KOPT-K1 (cell line): ENCODE measurements at regions not wholly inside any gene's neighbourhood (a gene's known extent, or its start where the extent isn't known, plus 50 kb on each side); places are given as distances from the start of the nearest gene placed in this dataset.

ENCODE experiments used
- H3K27ac ChIP-seq: fragments of 200-600 bp; sonication (generic); 2 replicates; pipeline ENCODE4 v1.5.1; 2016; ENCODE audit warnings: antibody characterized with exemption, mild to moderate bottlenecking, low read depth, low read length; ENCODE audit not compliant: poor library complexity, severe bottlenecking
- H3K36me3 ChIP-seq: fragments of 200-600 bp; sonication (generic); 2 replicates; pipeline ENCODE4 v1.5.1; 2017; ENCODE audit warnings: antibody characterized with exemption, mild to moderate bottlenecking, low read length, moderate library complexity; ENCODE audit not compliant: insufficient read depth
- H3K9me3 ChIP-seq: fragments of 200-600 bp; sonication (generic); 2 replicates; pipeline ENCODE4 v1.5.1; 2017; ENCODE audit warnings: antibody characterized with exemption, low read length, mild to moderate bottlenecking; ENCODE audit not compliant: insufficient read depth, poor library complexity, severe bottlenecking

GRCh38 chr18:78123926-78124797 lies 855.5 kb upstream of the SALL3 start:
- H3K9me3 ChIP-seq = peaks cover 9% of the 10 kb centered on the region
- no peak overlapping the region for H3K27ac ChIP-seq
- no peaks in the 10 kb centered on the region for H3K36me3 ChIP-seq

GRCh38 chr18:78125206-78125896 lies 854.3 kb upstream of the SALL3 start:
- Histone ChIP-seq H3K9me3 (peaks cover 9% of the 10 kb centered on the region), H3K27ac (no peak overlapping the region), H3K36me3 (no peaks in the 10 kb centered on the region)

- H3K9me3 ChIP-seq = peaks cover 9% of the 10 kb centered on the region
- H3K36me3 ChIP-seq = no peaks in the 10 kb centered on the region
Measured at GRCh38 chr18:78126106-78126505, 853.5 kb upstream of the SALL3 start.

GRCh38 chr18:78126536-78126935 lies 853.1 kb upstream of the SALL3 start:
- Histone ChIP-seq H3K9me3 (peaks cover 9% of the 10 kb centered on the region), H3K27ac (no peak overlapping the region), H3K36me3 (no peaks in the 10 kb centered on the region)

More at GRCh38 chr18:78126106-78126505, 853.5 kb upstream of the SALL3 start:
- H3K27ac ChIP-seq = no peak overlapping the region

- Histone ChIP-seq H3K9me3 (peaks cover 9% of the 10 kb centered on the region), H3K27ac (no peak overlapping the region), H3K36me3 (no peaks in the 10 kb centered on the region)
Measured at GRCh38 chr18:78127041-78127440, 852.6 kb upstream of the SALL3 start.

GRCh38 chr18:78128004-78128403 lies 851.6 kb upstream of the SALL3 start:
- peaks cover 9% of the 10 kb centered on the region for H3K9me3 ChIP-seq
- no peaks in the 10 kb centered on the region for H3K36me3 ChIP-seq
- no peak overlapping the region for H3K27ac ChIP-seq

- H3K9me3 ChIP-seq = peaks cover 9% of the 10 kb centered on the region
- no peaks in the 10 kb centered on the region for H3K36me3 ChIP-seq
- no peak overlapping the region for H3K27ac ChIP-seq
Measured at GRCh38 chr18:78129260-78129659, 850.4 kb upstream of the SALL3 start.

GRCh38 chr18:78130232-78131195 lies 849.1 kb upstream of the SALL3 start:
- H3K36me3 ChIP-seq = no peaks in the 10 kb centered on the region
- H3K9me3 ChIP-seq = peaks cover 7% of the 10 kb centered on the region
- H3K27ac ChIP-seq = no peak overlapping the region

GRCh38 chr18:78133729-78134128 lies 845.9 kb upstream of the SALL3 start:
- no peaks in the 10 kb centered on the region for H3K9me3 ChIP-seq
- H3K27ac ChIP-seq = no peak overlapping the region
- H3K36me3 ChIP-seq = no peaks in the 10 kb centered on the region

GRCh38 chr18:78136986-78137385 lies 842.6 kb upstream of the SALL3 start:
- H3K36me3 ChIP-seq = no peaks in the 10 kb centered on the region
- no peaks in the 10 kb centered on the region for H3K9me3 ChIP-seq
- H3K27ac ChIP-seq = no peak overlapping the region

GRCh38 chr18:78138983-78139496 lies 840.6 kb upstream of the SALL3 start:
- no peak overlapping the region for H3K27ac ChIP-seq
- H3K9me3 ChIP-seq = no peaks in the 10 kb centered on the region
- H3K36me3 ChIP-seq = no peaks in the 10 kb centered on the region

- no peak overlapping the region for H3K27ac ChIP-seq
- H3K9me3 ChIP-seq = no peaks in the 10 kb centered on the region
- no peaks in the 10 kb centered on the region for H3K36me3 ChIP-seq
Measured at GRCh38 chr18:78140294-78140693, 839.3 kb upstream of the SALL3 start.

- no peak overlapping the region for H3K27ac ChIP-seq
- no peaks in the 10 kb centered on the region for H3K36me3 ChIP-seq
- no peaks in the 10 kb centered on the region for H3K9me3 ChIP-seq
Measured at GRCh38 chr18:78144669-78145068, 834.9 kb upstream of the SALL3 start.

- H3K9me3 ChIP-seq = no peaks in the 10 kb centered on the region
- H3K27ac ChIP-seq = no peak overlapping the region
- no peaks in the 10 kb centered on the region for H3K36me3 ChIP-seq
Measured at GRCh38 chr18:78145096-78145495, 834.5 kb upstream of the SALL3 start.
